GM19043 (cell line): ENCODE measurements at regions not wholly inside any gene's neighbourhood (a gene's known extent, or its start where the extent isn't known, plus 50 kb on each side); places are given as distances from the start of the nearest gene placed in this dataset.

Experiments used
- ATAC-seq: cut with Tn5 transposase; IDR thresholded peaks from one replicate; pipeline ENCODE4 v1.9.1; 2021; ENCODE audit warnings: low read depth; ENCODE audit not compliant: unreplicated experiment

GRCh38 chr3:124269619-124270018, 277.7 kb upstream of the ROPN1 start:
- no peak for ATAC-seq

- ATAC-seq: no peak
Measured at GRCh38 chr3:124272605-124273151, 280.8 kb upstream of the ROPN1 start.

GRCh38 chr3:124273651-124274050, 281.7 kb upstream of the ROPN1 start:
- no peak for ATAC-seq

- no peak for ATAC-seq
Measured at GRCh38 chr3:124274051-124274450, 282.1 kb upstream of the ROPN1 start.

- no peak for ATAC-seq
Measured at GRCh38 chr3:124275412-124275811, 283.5 kb upstream of the ROPN1 start.

GRCh38 chr3:124276133-124276532, 284.2 kb upstream of the ROPN1 start:
- ATAC-seq: no peak

GRCh38 chr3:124276539-124277143, 284.7 kb upstream of the ROPN1 start:
- no peak for ATAC-seq

- no peak for ATAC-seq
Measured at GRCh38 chr3:124277144-124277890, 285.4 kb upstream of the ROPN1 start.

GRCh38 chr3:124281453-124282316, 289.8 kb upstream of the ROPN1 start:
- ATAC-seq: no peak

GRCh38 chr3:124282751-124283651, 291.1 kb upstream of the ROPN1 start:
- ATAC-seq: no peak

- ATAC-seq: no peak
Measured at GRCh38 chr3:124283652-124284023, 291.7 kb upstream of the ROPN1 start.

- ATAC-seq: no peak
Measured at GRCh38 chr3:124288996-124289395, 297.1 kb upstream of the ROPN1 start.

GRCh38 chr3:124291008-124291407, 299.1 kb upstream of the ROPN1 start:
- no peak for ATAC-seq

- no peak for ATAC-seq
Measured at GRCh38 chr3:124292329-124292728, 300.4 kb upstream of the ROPN1 start.

GRCh38 chr3:124293584-124293983, 301.7 kb upstream of the ROPN1 start:
- no peak for ATAC-seq

- no peak for ATAC-seq
Measured at GRCh38 chr3:124295362-124295761, 303.4 kb upstream of the ROPN1 start.

GRCh38 chr3:124296406-124296805, 304.5 kb upstream of the ROPN1 start:
- no peak for ATAC-seq

GRCh38 chr3:124297062-124297980, 305.4 kb upstream of the ROPN1 start:
- ATAC-seq: no peak

- no peak for ATAC-seq
Measured at GRCh38 chr3:124298301-124298700, 306.4 kb upstream of the ROPN1 start.
